ENCODE measurements at regions not wholly inside any gene's neighbourhood (a gene's known extent, or its start where the extent isn't known, plus 50 kb on each side); places are given as distances from the start of the nearest gene placed in this dataset.

DNA sequence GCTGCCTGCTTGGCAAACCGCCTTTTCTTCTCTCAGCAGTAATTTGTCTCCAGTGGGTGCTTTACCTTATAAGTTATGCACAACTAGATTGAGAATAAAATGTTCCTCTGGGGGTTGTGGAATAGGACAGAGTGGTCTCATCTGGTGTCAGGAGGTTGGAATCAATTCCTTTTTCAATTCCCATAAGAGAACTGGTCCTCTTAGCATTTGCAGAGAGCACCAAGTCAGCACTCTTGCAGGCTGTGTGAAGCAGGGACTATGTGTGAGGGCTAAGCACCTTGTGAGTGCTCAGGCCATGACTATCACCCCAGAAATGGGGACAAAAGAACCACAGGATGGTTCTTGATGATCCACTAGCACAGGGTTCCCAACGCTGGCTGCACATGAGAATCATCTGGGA is 163.6 kb upstream of the UMPS start:
- TF ChIP-seq, protein P1, sequence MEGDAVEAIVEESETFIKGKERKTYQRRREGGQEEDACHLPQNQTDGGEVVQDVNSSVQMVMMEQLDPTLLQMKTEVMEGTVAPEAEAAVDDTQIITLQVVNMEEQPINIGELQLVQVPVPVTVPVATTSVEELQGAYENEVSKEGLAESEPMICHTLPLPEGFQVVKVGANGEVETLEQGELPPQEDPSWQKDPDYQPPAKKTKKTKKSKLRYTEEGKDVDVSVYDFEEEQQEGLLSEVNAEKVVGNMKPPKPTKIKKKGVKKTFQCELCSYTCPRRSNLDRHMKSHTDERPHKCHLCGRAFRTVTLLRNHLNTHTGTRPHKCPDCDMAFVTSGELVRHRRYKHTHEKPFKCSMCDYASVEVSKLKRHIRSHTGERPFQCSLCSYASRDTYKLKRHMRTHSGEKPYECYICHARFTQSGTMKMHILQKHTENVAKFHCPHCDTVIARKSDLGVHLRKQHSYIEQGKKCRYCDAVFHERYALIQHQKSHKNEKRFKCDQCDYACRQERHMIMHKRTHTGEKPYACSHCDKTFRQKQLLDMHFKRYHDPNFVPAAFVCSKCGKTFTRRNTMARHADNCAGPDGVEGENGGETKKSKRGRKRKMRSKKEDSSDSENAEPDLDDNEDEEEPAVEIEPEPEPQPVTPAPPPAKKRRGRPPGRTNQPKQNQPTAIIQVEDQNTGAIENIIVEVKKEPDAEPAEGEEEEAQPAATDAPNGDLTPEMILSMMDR (IDR thresholded peaks at IDR 0.05) = no peak
- TF ChIP-seq POLR2A (IDR thresholded peaks at IDR 0.05) = no peak

All from Peyer's patch (tissue), 4 donors.